HG03025 (cell line): ENCODE measurements at regions not wholly inside any gene's neighbourhood (a gene's known extent, or its start where the extent isn't known, plus 50 kb on each side); places are given as distances from the start of the nearest gene placed in this dataset.
"Not testable (repeated sequence)": the region's sequence is repeated elsewhere in the genome, so short reads cannot be mapped to it uniquely, and the experiment has no call there.

ENCODE experiments used
- ATAC-seq: cut with Tn5 transposase; IDR thresholded peaks from one replicate; pipeline ENCODE4 v1.9.1; 2021; ENCODE audit warnings: mild to moderate bottlenecking, moderate library complexity; ENCODE audit not compliant: unreplicated experiment, low FRiP score

DNA sequence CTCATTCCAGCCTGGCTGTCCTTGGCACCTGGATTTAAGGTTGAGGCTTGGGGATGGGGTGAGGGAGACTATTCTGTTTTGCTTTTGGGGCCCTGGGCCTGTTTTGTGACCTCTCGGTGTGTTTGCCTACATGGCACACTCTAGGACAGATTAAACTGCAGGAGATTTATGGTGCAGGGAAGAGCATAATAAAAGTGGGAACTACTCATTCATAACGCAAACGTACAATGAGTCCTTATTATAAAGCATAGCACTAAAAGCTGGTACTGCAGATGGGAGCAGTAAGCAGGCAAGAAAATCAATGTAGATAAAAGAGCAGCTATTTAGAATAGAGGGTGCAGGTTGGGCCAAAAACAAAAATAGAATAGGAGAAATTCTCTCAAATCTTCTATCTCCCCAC lies 238.4 kb downstream of the ACTR3 start:
- no peak for ATAC-seq

DNA sequence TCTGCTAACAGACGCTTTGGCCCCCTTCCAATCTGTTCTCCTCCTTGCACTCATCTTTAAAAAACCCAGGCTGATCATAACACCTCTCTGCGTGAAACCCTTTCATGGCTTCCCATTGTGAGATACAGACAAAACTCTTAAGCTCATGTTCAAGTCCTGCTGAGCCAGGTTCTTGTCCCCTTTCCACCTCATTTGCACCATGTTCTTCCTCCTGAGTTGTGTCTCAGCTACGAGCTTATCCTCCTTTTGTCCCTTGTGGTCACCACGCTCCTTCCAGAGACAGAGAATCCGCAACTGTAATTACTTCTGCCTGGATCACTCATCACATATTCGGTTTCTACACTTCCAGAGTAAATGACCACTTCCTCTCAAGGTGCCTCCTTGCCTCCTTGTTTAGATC lies 238.8 kb downstream of the ACTR3 start:
- ATAC-seq: no peak

DNA sequence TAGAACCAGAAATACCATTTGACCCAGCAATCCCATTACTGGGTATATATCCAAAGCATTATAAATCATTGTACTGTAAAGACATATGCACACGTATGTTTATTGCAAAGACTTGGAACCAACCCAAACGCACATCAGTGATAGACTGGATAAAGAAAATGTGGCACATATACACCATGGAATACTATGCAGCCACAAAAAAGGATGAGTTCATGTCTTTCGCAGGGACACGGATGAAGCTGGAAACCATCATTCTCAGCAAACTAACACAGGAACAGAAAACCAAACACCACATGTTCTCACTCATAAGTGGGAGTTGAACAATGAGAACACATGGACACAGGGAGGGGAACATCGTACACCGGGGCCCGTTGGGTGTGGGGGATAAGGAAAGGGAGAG lies 242.2 kb downstream of the ACTR3 start:
- not testable (repeated sequence) for ATAC-seq

DNA sequence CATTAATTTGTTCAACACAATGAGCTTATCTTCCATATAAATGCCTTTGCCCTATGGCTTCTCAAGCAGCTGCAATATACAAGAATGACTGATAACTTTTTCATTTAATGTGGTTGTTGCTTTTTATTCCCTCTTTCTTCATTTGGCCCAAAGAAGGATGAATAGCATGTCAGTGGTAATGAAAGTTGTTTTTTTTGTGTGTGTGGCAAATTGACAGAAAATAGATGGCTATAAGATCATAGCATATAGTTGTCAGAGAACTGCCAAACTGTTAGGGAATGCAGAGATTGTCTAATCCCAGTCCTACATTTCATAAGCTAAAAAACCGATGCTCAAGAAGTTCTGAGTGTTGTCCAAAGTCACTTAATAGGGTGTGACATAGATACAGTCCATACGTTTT lies 244.3 kb downstream of the ACTR3 start:
- no peak for ATAC-seq

DNA sequence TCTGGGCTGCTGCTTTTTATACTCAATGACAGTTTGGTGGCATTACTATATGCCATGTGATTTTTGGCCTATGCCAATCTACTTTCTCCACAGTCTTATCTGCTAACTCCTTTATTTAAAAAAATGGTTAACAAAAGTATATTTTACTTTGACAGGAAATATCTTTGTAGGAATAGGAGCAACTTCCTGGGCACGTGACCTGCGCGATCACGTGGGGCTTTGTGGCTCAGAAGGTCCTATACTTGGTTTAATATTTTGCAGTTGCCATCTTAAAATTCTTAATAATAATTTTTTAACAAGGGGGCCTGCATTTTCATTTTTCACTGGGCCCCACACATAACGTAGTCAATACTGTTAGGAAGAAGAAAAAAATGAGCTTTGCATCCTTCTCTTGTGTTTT lies 249.7 kb downstream of the ACTR3 start:
- no peak for ATAC-seq

DNA sequence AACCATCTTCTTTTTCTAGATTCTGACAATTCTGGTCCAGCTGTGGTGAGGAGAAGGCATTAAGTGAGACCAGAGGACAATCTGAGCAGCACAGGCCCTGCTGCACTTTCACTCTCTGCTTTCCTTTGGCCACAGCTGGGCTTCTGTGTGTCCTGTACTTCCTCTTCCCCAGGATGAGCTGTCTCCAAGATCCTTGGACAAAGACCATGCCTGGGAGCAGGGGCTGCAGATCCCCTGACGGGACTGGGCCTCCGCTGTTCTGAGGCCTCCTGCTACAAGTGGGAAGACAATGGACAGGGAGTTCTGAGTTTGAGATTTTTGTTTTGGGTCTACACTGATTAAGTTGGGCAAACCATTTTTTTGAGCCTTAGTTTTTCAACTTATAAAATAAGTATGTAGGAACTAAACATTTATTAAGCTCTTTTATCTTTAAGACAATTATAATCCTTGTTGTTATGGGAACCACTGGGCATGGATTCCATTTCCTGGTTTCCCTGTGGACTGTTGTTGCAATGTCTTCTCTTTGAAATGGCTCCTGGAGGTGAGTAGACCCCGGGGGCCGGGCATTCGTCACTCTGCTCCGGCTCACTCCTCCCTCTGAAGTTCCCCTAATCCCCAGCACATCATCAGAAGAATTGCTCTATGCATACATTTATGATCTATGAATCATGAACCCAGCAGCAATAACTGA lies 266.6 kb downstream of the ACTR3 start:
- no peak for ATAC-seq

DNA sequence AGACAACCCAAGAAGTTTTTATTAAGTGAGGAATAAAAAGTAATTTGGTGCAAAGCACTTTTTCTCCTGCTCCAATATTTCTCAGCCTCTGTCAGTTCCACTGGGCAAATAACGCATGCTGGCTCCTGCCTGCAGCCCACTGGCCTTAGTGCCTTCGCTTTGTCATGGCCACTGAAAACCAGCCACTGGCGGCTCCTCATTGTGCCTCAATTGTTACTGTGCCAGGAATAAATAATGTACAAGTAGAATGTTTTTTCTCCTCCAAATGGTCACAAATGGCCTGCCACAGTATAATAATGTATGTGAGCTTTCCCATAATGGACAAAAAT lies 267.1 kb downstream of the ACTR3 start:
- ATAC-seq: no peak

DNA sequence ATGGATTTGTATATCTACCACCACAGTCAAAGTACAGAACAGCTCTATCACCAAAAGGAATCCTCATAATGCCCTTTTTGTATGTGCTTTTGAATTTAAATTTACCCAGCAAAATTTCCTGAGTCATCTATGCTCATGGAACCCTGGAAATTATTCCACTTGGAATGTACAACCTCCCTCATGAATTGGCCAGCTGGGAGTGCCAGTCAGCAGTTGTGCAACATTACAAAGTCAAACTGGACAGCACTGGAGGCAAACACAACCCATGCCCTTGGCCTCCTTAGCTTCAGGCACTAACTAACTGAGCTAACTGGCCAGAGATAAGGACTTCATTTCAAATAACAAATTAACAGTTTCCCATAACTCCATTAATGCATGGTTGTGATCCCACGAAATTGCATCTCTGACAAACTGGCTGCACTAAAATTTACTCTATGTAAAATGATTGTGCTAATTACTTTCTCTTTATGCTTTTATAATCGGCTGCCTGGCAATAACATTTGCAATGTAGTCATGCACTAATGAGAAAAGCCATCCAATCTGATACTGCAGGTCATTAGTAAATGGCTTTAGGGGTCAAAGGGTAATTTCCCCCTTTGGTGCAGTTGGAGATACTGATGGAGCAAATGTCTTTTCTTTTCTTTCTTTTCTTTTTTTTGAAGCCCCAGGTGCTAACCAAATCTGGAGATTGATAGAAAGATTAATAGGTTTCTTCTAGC lies 270.5 kb downstream of the ACTR3 start:
- ATAC-seq: no peak

DNA sequence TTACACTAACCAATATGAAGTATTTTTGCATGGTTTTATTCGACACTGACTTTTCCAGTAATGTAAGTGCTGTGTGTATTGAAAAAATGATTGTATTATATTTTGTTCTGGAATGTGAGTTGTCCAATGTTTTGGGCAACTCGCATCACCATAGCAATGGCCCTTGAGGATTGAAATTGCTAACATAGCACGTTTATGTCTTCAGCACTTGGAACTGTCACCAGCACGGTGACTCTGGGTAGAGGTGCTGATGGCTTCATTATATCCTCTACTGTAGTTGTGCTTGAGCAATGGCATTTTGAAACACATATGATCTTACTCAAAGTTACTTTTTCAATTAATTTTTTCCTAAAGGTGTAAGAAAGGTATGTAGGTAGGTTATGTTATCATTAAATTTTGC lies 271.5 kb downstream of the ACTR3 start:
- no peak for ATAC-seq

DNA sequence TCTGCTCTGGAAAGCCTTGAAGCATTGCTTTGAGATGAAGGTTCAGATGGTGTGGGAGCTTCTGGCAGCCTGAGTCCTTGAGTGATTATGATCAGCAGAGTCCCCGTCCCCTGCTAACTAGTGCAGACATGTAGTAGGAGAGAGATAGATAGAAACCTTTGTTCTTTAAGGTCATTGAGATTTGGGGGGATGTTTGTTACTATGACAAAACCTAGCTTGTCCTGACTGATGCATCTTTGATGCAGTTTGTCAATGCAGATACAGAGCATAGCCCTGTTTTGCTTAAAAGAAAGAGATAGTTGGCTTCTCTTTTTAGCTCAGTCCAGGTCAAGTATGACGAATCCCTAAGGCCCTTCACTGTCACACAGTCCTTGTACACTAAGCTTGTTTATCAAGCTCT lies 274.6 kb upstream of the DPP10 start:
- ATAC-seq: no peak

DNA sequence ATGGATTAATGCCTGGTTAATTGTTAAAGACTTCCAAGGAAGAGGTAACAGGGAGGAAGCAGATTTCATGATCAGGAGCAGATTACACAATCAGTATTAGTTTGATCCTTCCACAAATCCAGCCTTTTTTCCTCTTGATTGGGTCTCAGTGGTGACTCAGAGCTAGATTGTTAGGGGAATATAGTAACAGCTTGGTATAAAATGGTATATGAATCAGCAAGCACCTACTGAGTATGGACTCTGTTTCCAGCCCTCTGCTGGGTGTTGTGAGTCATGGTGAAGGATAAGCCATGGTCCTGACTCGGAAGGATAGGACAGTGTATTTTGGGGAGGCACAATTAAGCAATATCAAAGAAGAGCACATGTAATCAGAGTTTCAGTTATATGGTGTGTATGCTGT lies 272.4 kb upstream of the DPP10 start:
- no peak for ATAC-seq

DNA sequence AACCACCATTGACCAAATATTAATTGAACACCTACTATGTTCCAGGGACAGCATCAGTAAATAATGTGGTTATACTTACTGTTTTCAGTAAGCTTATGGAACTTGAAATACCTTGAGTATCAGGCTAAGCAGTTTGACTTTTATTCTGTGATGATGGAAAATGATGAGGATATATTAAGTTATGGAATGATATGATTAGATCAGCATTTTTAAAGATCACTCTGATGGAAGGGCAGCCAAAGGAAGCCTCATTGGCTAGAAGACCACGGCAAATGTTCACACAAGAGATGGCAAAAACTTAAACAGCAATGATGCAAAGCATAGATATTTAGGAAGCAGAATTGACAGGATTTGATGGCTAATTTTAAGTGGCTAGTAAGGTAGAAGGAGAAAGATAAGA lies 266.9 kb upstream of the DPP10 start:
- ATAC-seq: no peak

DNA sequence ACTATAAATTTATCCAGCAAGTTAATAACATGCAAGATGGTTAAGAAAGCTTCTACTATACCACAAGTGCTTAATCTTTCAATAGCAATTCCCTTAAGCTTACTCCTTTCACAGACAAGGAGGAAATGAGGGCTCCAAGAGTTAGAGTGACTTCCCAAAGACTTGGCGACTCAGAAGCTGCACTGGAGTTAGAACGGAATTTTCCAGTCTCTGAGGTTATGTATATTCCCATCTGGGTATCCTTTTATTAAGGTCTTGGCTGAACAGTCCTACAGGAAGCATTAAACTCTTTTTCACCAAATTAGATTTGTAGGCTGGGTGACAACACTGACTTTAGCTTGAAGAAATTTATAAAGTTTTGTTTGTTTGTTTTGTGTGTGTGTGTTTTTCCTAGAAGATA lies 256.9 kb upstream of the DPP10 start:
- ATAC-seq: no peak

DNA sequence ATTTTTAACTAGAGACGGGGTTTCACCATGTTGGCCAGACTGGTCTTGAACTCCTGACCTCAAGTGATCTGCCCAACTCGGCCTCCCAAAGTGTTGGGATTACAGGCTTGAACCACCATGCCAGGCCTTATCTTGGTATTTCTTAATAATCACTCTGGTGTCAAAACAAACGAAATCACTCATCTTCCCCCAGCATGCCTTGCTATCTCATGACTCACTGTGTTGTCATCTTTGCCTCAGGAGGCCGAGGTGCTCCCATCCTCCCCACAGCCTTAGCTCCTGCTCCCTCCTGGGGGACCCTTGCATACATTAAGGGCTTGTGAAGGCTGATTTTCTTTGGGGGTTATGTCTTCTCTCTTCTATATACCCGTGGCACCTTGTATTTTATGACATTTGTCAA lies 250.1 kb upstream of the DPP10 start:
- ATAC-seq: no peak

DNA sequence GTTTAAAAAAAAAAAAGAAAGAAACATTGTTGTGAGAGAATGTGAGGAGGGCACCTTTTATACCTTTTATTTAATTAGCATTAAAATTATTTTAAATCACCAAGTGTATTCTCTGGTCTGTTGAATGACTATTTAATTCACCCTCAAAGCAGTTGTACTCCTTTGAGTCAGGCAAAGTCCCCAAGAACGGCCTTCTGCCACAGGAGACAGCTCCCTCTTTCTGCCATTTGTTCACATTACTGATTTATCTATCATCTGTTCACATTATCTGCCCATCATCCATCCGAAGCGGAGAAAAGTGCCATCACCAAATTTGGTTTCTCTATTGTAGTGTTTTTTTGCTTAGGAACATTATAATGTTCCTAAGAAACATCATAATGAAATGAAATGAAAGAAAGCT lies 240.7 kb upstream of the DPP10 start:
- ATAC-seq: no peak

DNA sequence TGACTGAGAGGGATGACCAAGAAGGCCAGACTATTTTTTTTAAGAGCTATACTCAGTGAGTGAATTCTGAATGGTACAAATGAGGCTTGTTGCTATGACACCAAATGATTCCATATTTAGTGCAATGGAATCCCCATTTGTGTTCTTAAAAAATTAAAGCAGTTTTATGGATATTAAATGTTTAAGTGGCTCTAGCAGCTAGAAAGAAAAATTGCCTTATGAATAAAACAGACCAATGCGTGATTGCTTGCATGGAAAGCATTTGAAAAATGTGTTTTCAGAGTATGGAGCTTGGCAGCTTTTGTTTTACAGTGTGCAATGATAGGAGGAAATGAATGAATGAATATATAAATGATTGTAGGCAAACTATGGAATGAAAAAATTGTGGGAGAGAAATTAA lies 238.8 kb upstream of the DPP10 start:
- no peak for ATAC-seq

DNA sequence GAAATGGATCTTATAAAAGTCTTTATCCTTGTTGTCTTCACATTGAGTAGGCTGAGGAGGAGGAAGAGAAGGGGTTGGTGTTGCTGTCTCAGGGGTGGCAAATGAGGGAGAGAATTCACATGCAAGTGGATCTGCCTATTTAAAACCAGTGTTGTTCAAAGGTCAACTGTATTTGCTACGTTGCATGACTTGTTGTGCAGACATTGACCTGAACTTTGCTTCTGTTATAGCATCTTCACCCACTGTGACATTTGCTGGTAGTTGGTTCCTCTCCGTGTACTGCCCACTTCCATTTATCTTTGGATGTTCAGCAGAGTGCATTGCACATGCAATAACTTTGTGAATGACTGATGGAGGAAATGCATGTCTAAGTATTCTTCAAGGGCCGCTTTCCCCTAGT lies 228.6 kb upstream of the DPP10 start:
- no peak for ATAC-seq

DNA sequence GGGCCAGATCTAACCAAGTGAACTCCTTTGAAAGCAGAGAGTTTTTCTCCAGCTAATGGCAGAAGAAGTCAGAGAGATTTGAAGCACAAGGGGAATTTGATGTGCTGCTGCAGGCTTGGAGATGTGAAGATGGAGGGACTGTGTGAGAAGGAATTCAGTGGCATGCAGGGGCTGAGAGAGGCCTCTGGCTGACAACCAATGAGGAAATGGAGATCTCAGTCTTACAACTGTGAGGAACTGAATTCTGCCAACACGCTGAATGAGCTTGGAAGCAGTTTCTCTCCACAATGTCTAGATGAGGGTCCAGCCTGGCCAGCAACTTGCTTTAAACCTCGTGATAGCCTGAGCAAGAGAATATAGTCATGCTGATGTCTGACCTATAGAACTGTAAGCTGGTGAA lies 224.1 kb upstream of the DPP10 start:
- no peak for ATAC-seq

DNA sequence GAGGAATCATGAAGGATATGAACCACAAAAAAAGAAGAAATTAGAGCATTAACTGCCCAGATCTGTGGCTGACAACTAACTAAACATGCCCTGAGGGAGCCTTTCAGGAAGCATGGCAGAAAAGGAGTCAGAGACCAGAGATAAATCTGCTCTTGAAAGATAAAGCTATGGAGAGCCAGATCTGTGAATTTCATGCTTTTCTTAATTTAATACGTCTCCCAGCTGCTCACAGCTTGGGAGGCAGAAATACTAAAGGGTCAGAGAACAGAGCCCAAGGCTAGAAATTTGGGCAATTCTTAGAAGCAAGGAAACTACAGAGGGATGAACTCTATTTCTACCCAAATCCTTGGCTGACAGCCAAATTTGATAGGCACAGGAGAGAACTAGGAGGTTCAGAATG lies 223.0 kb upstream of the DPP10 start:
- ATAC-seq: no peak

DNA sequence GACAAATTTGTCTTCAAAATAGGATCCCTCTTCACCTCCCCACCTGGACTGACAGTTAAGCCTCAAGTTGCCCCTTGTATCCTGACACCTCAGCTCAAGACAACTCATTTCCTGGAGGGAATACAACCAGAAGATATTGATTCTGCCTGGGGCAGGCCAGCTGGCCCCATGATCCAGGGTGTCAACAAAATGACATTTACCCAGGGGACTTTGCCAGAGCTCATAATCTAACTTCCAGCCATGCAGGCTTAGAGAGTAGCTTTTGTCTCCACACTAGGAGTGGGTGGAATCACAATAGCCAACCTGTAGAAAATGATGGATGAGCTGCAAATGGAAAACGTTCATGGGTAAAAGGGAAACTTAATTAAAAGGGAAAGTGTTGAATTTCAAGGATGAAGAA lies 220.1 kb upstream of the DPP10 start:
- ATAC-seq: no peak

DNA sequence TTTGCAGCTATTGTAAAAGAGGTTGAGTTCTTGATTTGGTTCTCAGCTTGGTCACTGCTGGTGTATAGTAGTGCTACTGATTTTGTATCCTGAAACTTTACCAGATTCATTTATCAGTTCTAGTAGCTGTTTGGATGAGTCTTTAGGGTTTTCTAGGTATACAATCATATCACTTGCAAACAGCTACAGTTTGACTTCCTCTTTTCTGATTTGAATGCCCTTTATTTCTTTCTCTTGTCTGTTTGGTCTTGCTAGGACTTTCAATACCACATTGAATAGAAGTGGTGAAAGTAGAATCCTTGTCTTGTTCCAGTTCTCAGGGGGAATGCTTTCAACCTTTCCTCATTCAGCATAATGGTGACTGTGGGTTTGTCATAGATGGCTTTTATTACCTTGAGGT lies 210.5 kb upstream of the DPP10 start:
- ATAC-seq: no peak

DNA sequence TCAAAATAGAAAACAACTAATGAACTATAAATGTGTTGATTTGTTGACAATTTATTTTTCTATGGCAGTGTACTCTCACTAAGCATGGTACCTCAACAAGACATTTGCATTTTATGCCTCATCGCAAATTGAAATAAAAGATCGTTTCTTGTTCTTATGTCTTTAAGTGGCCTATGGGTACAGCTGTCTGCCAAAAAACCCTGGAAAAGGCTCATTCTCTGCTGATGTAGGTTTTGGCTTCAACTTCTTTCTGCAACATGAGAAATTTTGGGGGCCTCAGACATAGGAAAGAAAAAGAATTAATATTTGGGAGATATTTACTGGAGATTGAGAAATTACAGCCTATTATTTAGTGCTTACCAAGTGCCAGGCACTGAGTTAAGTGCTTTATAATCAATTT lies 205.1 kb upstream of the DPP10 start:
- ATAC-seq: no peak
